Neuronal stem cell (in vitro differentiated cells): ENCODE measurements at regions not wholly inside any gene's neighbourhood (a gene's known extent, or its start where the extent isn't known, plus 50 kb on each side); places are given as distances from the start of the nearest gene placed in this dataset.
"Not testable (repeated sequence)": the region's sequence is repeated elsewhere in the genome, so short reads cannot be mapped to it uniquely, and the experiment has no call there.

Source experiments
- DNase-seq: peaks from one replicate; pipeline ENCODE4 v3.0.0-alpha.2; 2013; ENCODE audit warnings: low spot score
- H2AFZ ChIP-seq: one replicate; pipeline ENCODE4 v1.6.1; 2013; ENCODE audit warnings: mild to moderate bottlenecking, low read length, inconsistent platforms
- H2AK5ac ChIP-seq: 2 replicates; pipeline ENCODE4 v1.6.1; 2013; ENCODE audit warnings: low read depth, mild to moderate bottlenecking, inconsistent platforms, low read length, moderate library complexity, mixed read lengths
- H2BK120ac ChIP-seq: 2 replicates; pipeline ENCODE4 v1.6.1; 2013; ENCODE audit warnings: low read depth, mild to moderate bottlenecking, inconsistent platforms, low read length, moderate library complexity, mixed read lengths
- H2BK12ac ChIP-seq: one replicate; pipeline ENCODE4 v1.6.1; 2013; ENCODE audit warnings: low read length, inconsistent platforms
- H2BK15ac ChIP-seq: 2 replicates; pipeline ENCODE4 v1.6.1; 2013; ENCODE audit warnings: mild to moderate bottlenecking, low read length, inconsistent platforms, mixed read lengths
- H2BK5ac ChIP-seq: one replicate; pipeline ENCODE4 v1.6.1; 2013; ENCODE audit warnings: inconsistent platforms, mild to moderate bottlenecking, low read length, moderate library complexity
- H3K14ac ChIP-seq: one replicate; pipeline ENCODE4 v1.6.1; 2013; ENCODE audit warnings: low read length, inconsistent platforms
- H3K18ac ChIP-seq: 2 replicates; pipeline ENCODE4 v1.6.1; 2013; ENCODE audit warnings: low read length, inconsistent platforms
- H3K23ac ChIP-seq: 2 replicates; pipeline ENCODE4 v1.6.1; 2013; ENCODE audit warnings: low read depth, mild to moderate bottlenecking, mixed read lengths, low read length, inconsistent platforms; ENCODE audit not compliant: poor library complexity
- H3K27ac ChIP-seq: replicated peaks from 3 replicates; pipeline ENCODE4 v1.5.1; 2013; ENCODE audit warnings: low read length, inconsistent platforms
- H3K27me3 ChIP-seq, 3 experiments: 2 replicates each; pipeline ENCODE4 v1.6.1; 2013; ENCODE audit warnings: low read length in 3 of 3, mild to moderate bottlenecking in 2 of 3, inconsistent platforms in 1 of 3, low read depth in 1 of 3, mixed read lengths in 1 of 3, moderate library complexity in 1 of 3; ENCODE audit not compliant: control insufficient read depth in 3 of 3, insufficient read depth in 3 of 3
- H3K36me3 ChIP-seq, 2 donors: replicated peaks in 1 of 2; 2 replicates each; pipeline ENCODE4 v1.6.1; 2013; ENCODE audit warnings: low read length in 2 of 2; ENCODE audit not compliant: control insufficient read depth in 2 of 2, insufficient read depth in 2 of 2
- H3K4ac ChIP-seq: 2 replicates; pipeline ENCODE4 v1.6.1; 2013; ENCODE audit warnings: inconsistent platforms, mild to moderate bottlenecking, low read length, moderate library complexity
- H3K4me1 ChIP-seq, 2 donors: 1 replicate in 1 of 2; 2 replicates in 1 of 2; pipeline ENCODE4 v1.6.1; 2013; ENCODE audit warnings: low read length in 2 of 2, low read depth in 1 of 2; ENCODE audit not compliant: control insufficient read depth in 2 of 2, insufficient read depth in 1 of 2
- H3K4me2 ChIP-seq: one replicate; pipeline ENCODE4 v1.6.1; 2013; ENCODE audit warnings: mild to moderate bottlenecking, low read length, inconsistent platforms; ENCODE audit not compliant: insufficient read depth, poor library complexity, severe bottlenecking
- H3K4me3 ChIP-seq, 2 donors: 2 replicates each; pipeline ENCODE4 v1.5.1; 2013; ENCODE audit warnings: low read length in 2 of 2, mild to moderate bottlenecking in 2 of 2, inconsistent platforms in 1 of 2, moderate library complexity in 1 of 2
- H3K79me1 ChIP-seq: one replicate; pipeline ENCODE4 v1.6.1; 2013; ENCODE audit warnings: low read depth, mild to moderate bottlenecking, inconsistent platforms, low read length, moderate library complexity
- H3K9ac ChIP-seq: one replicate; pipeline ENCODE4 v1.6.1; 2013; ENCODE audit warnings: mild to moderate bottlenecking, low read depth, low read length, inconsistent platforms; ENCODE audit not compliant: poor library complexity
- H3K9me3 ChIP-seq, 2 donors: replicated peaks in 1 of 2; 2 replicates each; pipeline versions ENCODE3 to v1.6.1; 2013; ENCODE audit warnings: low read length in 2 of 2, mild to moderate bottlenecking in 2 of 2, inconsistent platforms in 1 of 2, low read depth in 1 of 2, mixed read lengths in 1 of 2, moderate library complexity in 1 of 2; ENCODE audit not compliant: control insufficient read depth in 2 of 2, insufficient read depth in 1 of 2
- H4K8ac ChIP-seq: one replicate; pipeline ENCODE4 v1.6.1; 2013; ENCODE audit warnings: low read depth, mild to moderate bottlenecking, inconsistent platforms, low read length, moderate library complexity
- H4K91ac ChIP-seq: one replicate; pipeline ENCODE4 v1.6.1; 2013; ENCODE audit warnings: low read length, low read depth, mild to moderate bottlenecking, inconsistent platforms; ENCODE audit not compliant: poor library complexity
- WGBS, 2 donors: extraction: QIAGEN DNeasy Blood & Tissue Kit; methylation state at CpG; one replicate each; pipeline ENCODE4 v1.1.7; 2013; ENCODE audit warnings: missing lambda C conversion rate in 2 of 2, mixed read lengths in 1 of 2; ENCODE audit not compliant: insufficient read length in 2 of 2, insufficient replicate concordance in 1 of 2; ENCODE audit errors: extremely low coverage in 2 of 2; 5-methylcytosine and 5-hydroxymethylcytosine counted together

DNA sequence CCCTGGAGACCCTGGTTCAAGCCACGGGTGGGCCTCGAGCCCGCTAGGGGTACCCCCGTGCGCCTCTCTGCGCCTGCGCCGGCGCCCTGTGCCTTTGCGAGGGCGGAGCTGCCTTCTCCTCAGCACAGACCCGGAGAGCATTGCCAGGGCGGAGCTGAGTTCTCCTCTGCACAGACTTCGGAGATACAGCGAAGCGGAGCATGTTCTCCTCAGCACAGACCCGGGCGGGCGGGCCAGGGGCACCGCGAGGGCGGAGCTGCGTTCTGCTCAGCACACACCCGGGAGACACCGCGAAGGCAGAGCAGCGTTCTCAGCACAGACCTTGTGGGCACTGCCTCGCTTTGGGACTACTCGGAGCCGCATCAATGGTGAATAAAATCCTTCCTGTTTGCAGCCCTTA is 753.0 kb downstream of the SPATA31A1 start:
- not testable (repeated sequence) for H3K18ac ChIP-seq, H3K36me3 ChIP-seq, H2BK5ac ChIP-seq, DNase-seq, H4K91ac ChIP-seq, H3K4ac ChIP-seq, H2BK12ac ChIP-seq, H3K14ac ChIP-seq, H2AFZ ChIP-seq, H3K9me3 ChIP-seq, H3K4me3 ChIP-seq, H4K8ac ChIP-seq, H3K27me3 ChIP-seq, H3K4me1 ChIP-seq, H2AK5ac ChIP-seq, H3K9ac ChIP-seq, H2BK15ac ChIP-seq, H3K4me2 ChIP-seq, H3K23ac ChIP-seq, H3K79me1 ChIP-seq, H2BK120ac ChIP-seq, H3K27ac ChIP-seq
- no CpG with 5 or more reads among the region's 30 CpGs for WGBS, 2 donors

DNA sequence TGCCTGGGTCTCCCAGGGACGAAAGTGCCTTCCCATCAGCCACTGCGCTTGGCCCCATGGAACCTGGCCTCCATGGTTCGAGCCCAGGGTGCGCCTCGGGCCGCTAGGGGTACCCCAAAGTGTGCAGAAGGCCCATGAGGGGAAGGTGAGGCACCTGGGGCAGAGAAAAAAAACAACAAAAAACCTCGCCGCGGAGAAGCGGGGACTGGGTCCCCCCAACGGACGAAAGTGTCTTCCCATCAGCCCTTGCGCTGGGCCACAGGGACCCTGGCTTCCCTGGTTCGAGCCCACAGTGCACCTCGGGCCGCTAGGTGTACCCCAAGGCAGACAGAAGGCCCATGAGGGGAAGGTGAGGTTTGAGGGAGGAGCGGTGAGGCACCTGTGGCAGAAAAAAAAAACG is 755.3 kb downstream of the SPATA31A1 start:
- not testable (repeated sequence) for H3K4me1 ChIP-seq, H3K4me2 ChIP-seq, H3K36me3 ChIP-seq, H3K23ac ChIP-seq, H3K79me1 ChIP-seq, H3K4me3 ChIP-seq, H2AFZ ChIP-seq, H3K9me3 ChIP-seq, H3K18ac ChIP-seq, H3K4ac ChIP-seq, H3K14ac ChIP-seq, H3K9ac ChIP-seq, H4K8ac ChIP-seq, H2AK5ac ChIP-seq, H2BK12ac ChIP-seq, H2BK15ac ChIP-seq, DNase-seq, H2BK5ac ChIP-seq, H2BK120ac ChIP-seq, H3K27me3 ChIP-seq, H3K27ac ChIP-seq, H4K91ac ChIP-seq
- no CpG with 5 or more reads among the region's 18 CpGs for WGBS, 2 donors

DNA sequence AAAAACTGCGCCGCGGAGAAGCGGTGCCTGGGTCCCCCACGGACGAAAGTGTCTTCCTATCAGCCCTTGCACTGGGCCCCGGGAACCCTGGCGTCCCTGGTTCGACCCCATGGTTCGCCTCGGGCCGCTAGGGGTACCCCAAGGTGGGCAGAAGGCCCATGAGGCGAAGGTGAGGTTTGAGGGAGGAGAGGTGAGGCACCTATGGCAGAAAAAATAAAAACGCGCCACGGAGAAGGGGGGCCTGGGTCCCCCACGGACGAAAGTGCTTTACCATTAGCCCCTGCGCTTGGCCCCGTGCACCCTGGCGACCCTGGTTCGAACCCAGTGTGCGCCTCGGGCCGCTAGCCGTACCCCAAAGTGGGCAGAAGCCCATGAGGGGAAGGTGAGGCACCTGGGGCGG is 756.1 kb downstream of the SPATA31A1 start:
- not testable (repeated sequence) for H2BK120ac ChIP-seq, H2BK5ac ChIP-seq, H3K27me3 ChIP-seq, H3K23ac ChIP-seq, H2BK12ac ChIP-seq, H4K91ac ChIP-seq, DNase-seq, H3K4me2 ChIP-seq, H3K14ac ChIP-seq, H3K9me3 ChIP-seq, H3K18ac ChIP-seq, H3K4ac ChIP-seq, H2AK5ac ChIP-seq, H3K9ac ChIP-seq, H3K27ac ChIP-seq, H3K36me3 ChIP-seq, H3K4me3 ChIP-seq, H2AFZ ChIP-seq, H4K8ac ChIP-seq, H3K4me1 ChIP-seq, H3K79me1 ChIP-seq, H2BK15ac ChIP-seq
- no CpG with 5 or more reads among the region's 27 CpGs for WGBS, 2 donors

DNA sequence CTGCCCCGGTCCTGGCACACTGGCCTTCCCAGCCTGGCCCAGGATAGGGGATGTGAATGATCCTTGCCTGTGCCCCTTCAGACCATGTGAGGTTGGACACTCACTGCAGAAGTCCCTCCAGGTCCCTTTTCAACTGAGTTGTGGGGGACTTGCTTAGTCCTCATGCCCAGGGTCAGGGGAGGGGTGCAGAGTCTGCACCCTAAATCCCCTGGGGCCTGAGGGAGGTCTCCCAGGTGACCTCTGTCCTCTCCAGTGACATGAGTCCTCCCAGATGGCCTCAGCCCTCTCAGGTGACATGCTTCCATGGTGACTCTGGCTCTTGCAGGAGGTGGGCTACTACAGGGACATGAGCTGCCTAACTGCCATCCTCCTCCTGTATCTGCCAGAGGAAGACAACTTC is 775.1 kb downstream of the SPATA31A1 start:
- not testable (repeated sequence) for H4K8ac ChIP-seq

More for the DNA sequence above, 775.1 kb downstream of the SPATA31A1 start:
- H2BK15ac ChIP-seq, H2BK12ac ChIP-seq, H3K4me3 ChIP-seq, H3K9ac ChIP-seq, H3K4me2 ChIP-seq, H3K79me1 ChIP-seq, H3K18ac ChIP-seq, H2BK5ac ChIP-seq, H2BK120ac ChIP-seq, H3K9me3 ChIP-seq, H2AK5ac ChIP-seq, H3K4me1 ChIP-seq, H3K23ac ChIP-seq, H3K27me3 ChIP-seq, H2AFZ ChIP-seq, H3K4ac ChIP-seq, H3K14ac ChIP-seq, H3K27ac ChIP-seq, DNase-seq, H4K91ac ChIP-seq, H3K36me3 ChIP-seq: not testable (repeated sequence)
- no CpG with 5 or more reads among the region's 1 CpG for WGBS, 2 donors
